ENCODE measurements at regions not wholly inside any gene's neighbourhood (a gene's known extent, or its start where the extent isn't known, plus 50 kb on each side); places are given as distances from the start of the nearest gene placed in this dataset.

GRCh38 chr11:15888556-15889345 is 467.6 kb downstream of the SOX6 start:
- H3K4me1 ChIP-seq (ENCODE audit: control insufficient read depth, insufficient read depth, low read length) = no peaks in the 10 kb centered on the region; the same call in 1 of the 2 replicates
- no TSS peak for BruUV-seq (replicated peaks)
- H3K36me3 ChIP-seq (ENCODE audit: control insufficient read depth, insufficient read depth, low read length) = no peaks in the 10 kb centered on the region
- ATAC-seq = no peak
- H3K4me3 ChIP-seq (ENCODE audit: low read depth in 2 of 2, low read length in 2 of 2) = no peak overlapping the region
- intact Hi-C loops (cut with micrococcal nuclease; ENCODE audit: unreplicated experiment) (no loop called here), in situ Hi-C loops (cut with HindIII; ENCODE audit: low pct_unique_long_range_greater_than_20kb, low sequenced_read_pairs) (no loop called here)
- no peak for DNase-seq (ENCODE audit: low read depth, low spot score)
- no peaks in the 10 kb centered on the region for H3K27me3 ChIP-seq (ENCODE audit: control insufficient read depth, insufficient read depth, low read length)
- no peak overlapping the region for H3K27ac ChIP-seq (ENCODE audit: low read length)
- ChIA-PET CTCF (no interaction called here), POLR2A (interaction anchor here (0.6 kb wide), 1 partner anchor 8 kb away, joined by 10 read pairs; no protein-coding TSS in a partner anchor)
- no peaks in the 10 kb centered on the region for H3K9me3 ChIP-seq (ENCODE audit: control insufficient read depth, insufficient read depth, low read depth, low read length)
- TF ChIP-seq TCF7L2 (IDR thresholded peaks at IDR 0.05; ENCODE audit: low read depth, low read length) (no peak), SIN3A (IDR thresholded peaks at IDR 0.05; ENCODE audit: borderline replicate concordance, insufficient read depth, low read depth, low read length) (no peak), CTCF (IDR thresholded peaks at IDR 0.05) (no peak), POLR2AphosphoS5 (IDR thresholded peaks at IDR 0.05; ENCODE audit: low read depth, low read length) (no peak), REST (IDR thresholded peaks at IDR 0.05; ENCODE audit: insufficient read depth in 1 of 2, low read depth in 2 of 2, low read length in 1 of 2) (no peak)

- no peaks in the 10 kb centered on the region for H3K27me3 ChIP-seq (ENCODE audit: control insufficient read depth, insufficient read depth, low read length)
- no peaks in the 10 kb centered on the region; the same call in 1 of the 2 replicates for H3K4me1 ChIP-seq (ENCODE audit: control insufficient read depth, insufficient read depth, low read length)
- CTCF ChIA-PET = no interaction called here
- TF ChIP-seq POLR2AphosphoS5 (IDR thresholded peaks at IDR 0.05; ENCODE audit: low read depth, low read length) = no peak
- intact Hi-C loops (cut with micrococcal nuclease; ENCODE audit: unreplicated experiment) = no loop called here
- BruUV-seq (replicated peaks) = no TSS peak
- H3K9me3 ChIP-seq (ENCODE audit: control insufficient read depth, insufficient read depth, low read depth, low read length) = no peaks in the 10 kb centered on the region
- in situ Hi-C loops (cut with HindIII; ENCODE audit: low pct_unique_long_range_greater_than_20kb, low sequenced_read_pairs) = no loop called here
- DNase-seq (ENCODE audit: low read depth, low spot score) (no peak), ATAC-seq (no peak)
- H3K4me3 ChIP-seq (ENCODE audit: low read depth in 2 of 2, low read length in 2 of 2) = no peak overlapping the region
- no peak overlapping the region for H3K27ac ChIP-seq (ENCODE audit: low read length)
- no peaks in the 10 kb centered on the region for H3K36me3 ChIP-seq (ENCODE audit: control insufficient read depth, insufficient read depth, low read length)
- POLR2A ChIA-PET = no interaction called here
Measured at GRCh38 chr11:15889363-15890030, 466.8 kb downstream of the SOX6 start.

Data from Panc1 (cell line).